ENCODE measurements at regions not wholly inside any gene's neighbourhood (a gene's known extent, or its start where the extent isn't known, plus 50 kb on each side); places are given as distances from the start of the nearest gene placed in this dataset.

- no peak overlapping the region for H2BK120ac ChIP-seq (replicated peaks; ENCODE audit: low read depth, low read length)
- no peak overlapping the region for H3K27ac ChIP-seq (ENCODE audit: low read depth, low read length)
- H2BK15ac ChIP-seq (ENCODE audit: low read length): no peak overlapping the region
- POLR2A ChIA-PET (ENCODE audit: partially characterized antibody): no interaction called here
- no peak overlapping the region for H3K56ac ChIP-seq (replicated peaks; ENCODE audit: insufficient read length, low read depth, low read length)
- H3K23me2 ChIP-seq (ENCODE audit: low read depth, low read length): no peaks in the 10 kb centered on the region
- H3K14ac ChIP-seq (ENCODE audit: insufficient read length): no peak overlapping the region
- H2AK5ac ChIP-seq (ENCODE audit: low read depth, low read length): no peak overlapping the region
- H3K79me2 ChIP-seq (ENCODE audit: control insufficient read depth in 1 of 2, insufficient read depth in 2 of 2, low read length in 2 of 2): no peaks in the 10 kb centered on the region
- no peak overlapping the region for H4K91ac ChIP-seq (replicated peaks; ENCODE audit: insufficient read length, low read length)
- H3K9ac ChIP-seq (replicated peaks in 1 of 4; ENCODE audit: extremely low read depth in 1 of 4, low read depth in 3 of 4, low read length in 3 of 4): no peak overlapping the region
- 74% methylated on average over 3 of the region's 3 CpGs; no CpG with 5 or more reads in 1 of the 2 experiments for WGBS, 2 experiments (ENCODE audit: extremely low coverage in 1 of 2, insufficient coverage in 1 of 2, insufficient read length in 1 of 2, insufficient replicate concordance in 2 of 2, low coverage in 1 of 2, low lambda C conversion rate in 2 of 2, missing lambda C conversion rate in 1 of 2)
- H3K36me3 ChIP-seq (ENCODE audit: control insufficient read depth in 2 of 4, insufficient read depth in 4 of 4, low read length in 3 of 4): no peaks in the 10 kb centered on the region
- H4K20me1 ChIP-seq (replicated peaks in 1 of 2; ENCODE audit: control insufficient read depth in 1 of 2, insufficient read depth in 2 of 2, low read length in 2 of 2): no peaks in the 10 kb centered on the region
- no peak overlapping the region for H3K4me3 ChIP-seq (ENCODE audit: extremely low read depth in 1 of 4, insufficient read depth in 2 of 4, low read depth in 3 of 4, low read length in 4 of 4)
- no peak overlapping the region for H2AFZ ChIP-seq (ENCODE audit: low read length)
- CTCF ChIA-PET (ENCODE audit: partially characterized antibody): interaction anchor here (0.6 to 5.3 kb wide), 25 partner anchors 9 to 447 kb away, joined by 3 to 38 read pairs (median 3); partner anchors contain the start of gene RASGEF1B
- H3K4me1 ChIP-seq (replicated peaks in 1 of 4; ENCODE audit: control insufficient read depth in 3 of 4, insufficient read depth in 4 of 4, low read length in 3 of 4): no peaks in the 10 kb centered on the region
- H3K79me1 ChIP-seq (ENCODE audit: low read depth, low read length): no peaks in the 10 kb centered on the region
- DNase-seq (ENCODE audit: low read depth in 1 of 2, low spot score in 2 of 2) (no peak), FAIRE-seq (no peak)
- no peak overlapping the region for H4K5ac ChIP-seq (ENCODE audit: insufficient read length, low read depth, low read length)
- no peak overlapping the region for H3K18ac ChIP-seq (ENCODE audit: extremely low read depth, low read length)
- H3K27me3 ChIP-seq (replicated peaks in 1 of 4; ENCODE audit: control insufficient read depth in 3 of 4, extremely low read depth in 1 of 4, insufficient read depth in 3 of 4, low read length in 3 of 4): peaks cover 0 to 1% (median 0%) of the 10 kb centered on the region in 4 experiments; a peak in 1 of 7 replicates
- no peak overlapping the region for H3K23ac ChIP-seq (ENCODE audit: insufficient read length)
- no peak overlapping the region for H2BK12ac ChIP-seq (ENCODE audit: low read depth, low read length)
- H3K9me3 ChIP-seq (ENCODE audit: insufficient read depth in 2 of 2, low read depth in 1 of 2, low read length in 1 of 2): no peaks in the 10 kb centered on the region
- H3K4ac ChIP-seq (replicated peaks; ENCODE audit: insufficient read length, low read depth, low read length): no peak overlapping the region
- no peak overlapping the region for H4K8ac ChIP-seq (ENCODE audit: extremely low read depth, insufficient read depth, low read length)
- H2BK5ac ChIP-seq (ENCODE audit: low read depth, low read length): no peak overlapping the region
- no peak overlapping the region for H2BK20ac ChIP-seq (ENCODE audit: low read length)
- no peak overlapping the region for H3K4me2 ChIP-seq (ENCODE audit: insufficient read depth in 1 of 2, low read depth in 2 of 2, low read length in 2 of 2)
- no peak for TF ChIP-seq SP2 (IDR thresholded peaks at IDR 0.05; ENCODE audit: low read length)
- no peak for TF ChIP-seq TEAD4 (IDR thresholded peaks at IDR 0.05; ENCODE audit: low read depth, low read length)
- no peak for TF ChIP-seq ASH2L (IDR thresholded peaks at IDR 0.05; ENCODE audit: low read length)
- no peak for TF ChIP-seq MAX (IDR thresholded peaks at IDR 0.05)
- TF ChIP-seq SRF (IDR thresholded peaks at IDR 0.05; ENCODE audit: low read depth, low read length): no peak
- no peak for TF ChIP-seq CHD2 (IDR thresholded peaks at IDR 0.05; ENCODE audit: low read length)
- TF ChIP-seq SIX5 (IDR thresholded peaks at IDR 0.05; ENCODE audit: low read depth, low read length): no peak
- TF ChIP-seq, protein P1, sequence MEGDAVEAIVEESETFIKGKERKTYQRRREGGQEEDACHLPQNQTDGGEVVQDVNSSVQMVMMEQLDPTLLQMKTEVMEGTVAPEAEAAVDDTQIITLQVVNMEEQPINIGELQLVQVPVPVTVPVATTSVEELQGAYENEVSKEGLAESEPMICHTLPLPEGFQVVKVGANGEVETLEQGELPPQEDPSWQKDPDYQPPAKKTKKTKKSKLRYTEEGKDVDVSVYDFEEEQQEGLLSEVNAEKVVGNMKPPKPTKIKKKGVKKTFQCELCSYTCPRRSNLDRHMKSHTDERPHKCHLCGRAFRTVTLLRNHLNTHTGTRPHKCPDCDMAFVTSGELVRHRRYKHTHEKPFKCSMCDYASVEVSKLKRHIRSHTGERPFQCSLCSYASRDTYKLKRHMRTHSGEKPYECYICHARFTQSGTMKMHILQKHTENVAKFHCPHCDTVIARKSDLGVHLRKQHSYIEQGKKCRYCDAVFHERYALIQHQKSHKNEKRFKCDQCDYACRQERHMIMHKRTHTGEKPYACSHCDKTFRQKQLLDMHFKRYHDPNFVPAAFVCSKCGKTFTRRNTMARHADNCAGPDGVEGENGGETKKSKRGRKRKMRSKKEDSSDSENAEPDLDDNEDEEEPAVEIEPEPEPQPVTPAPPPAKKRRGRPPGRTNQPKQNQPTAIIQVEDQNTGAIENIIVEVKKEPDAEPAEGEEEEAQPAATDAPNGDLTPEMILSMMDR (IDR thresholded peaks at IDR 0.05; ENCODE audit: control extremely low read depth in 1 of 3, insufficient read depth in 1 of 3, low read depth in 1 of 3, low read length in 3 of 3): no peak
- no peak for TF ChIP-seq KDM1A (IDR thresholded peaks at IDR 0.05; ENCODE audit: borderline replicate concordance, low read length)
- no peak for TF ChIP-seq POLR2A (IDR thresholded peaks at IDR 0.05; ENCODE audit: control extremely low read depth in 1 of 2, low read depth in 2 of 2, low read length in 2 of 2)
- TF ChIP-seq CBX5 (IDR thresholded peaks at IDR 0.05; ENCODE audit: low read depth, low read length): no peak
- TF ChIP-seq NANOG (IDR thresholded peaks at IDR 0.05; ENCODE audit: insufficient read depth, low read depth, low read length, poor library complexity, severe bottlenecking): no peak
- no peak for TF ChIP-seq CBX8 (IDR thresholded peaks at IDR 0.05; ENCODE audit: borderline replicate concordance, low read depth, low read length)
Observed at GRCh38 chr4:81845761-81846160, 374.1 kb upstream of the RASGEF1B start.

Measured in H1 (cell line).